H1 (cell line): ENCODE measurements at regions not wholly inside any gene's neighbourhood (a gene's known extent, or its start where the extent isn't known, plus 50 kb on each side); places are given as distances from the start of the nearest gene placed in this dataset.

ENCODE experiments used
- CEBPB ChIP-seq: IDR thresholded peaks from 2 replicates; pipeline ENCODE4 v1.6.1; 2012; ENCODE audit warnings: low read depth, low read length
- CHD2 ChIP-seq: IDR thresholded peaks from 2 replicates; pipeline ENCODE4 v1.6.1; 2012; ENCODE audit warnings: low read length, improper control_type of control experiment
- CTCF ChIP-seq, 3 experiments: IDR thresholded peaks; 1 replicate in 2 of 3; 2 replicates in 1 of 3; pipeline versions ENCODE4 v1.5.1 to v1.6.1; 2011; ENCODE audit warnings: low read length in 3 of 3, mild to moderate bottlenecking in 3 of 3, inconsistent platforms in 2 of 3, low read depth in 1 of 3, moderate library complexity in 1 of 3; ENCODE audit not compliant: insufficient read depth in 1 of 3; ENCODE audit errors: control extremely low read depth in 1 of 3
- EZH2 ChIP-seq: fragments of 200-600 bp; sonication (generic); IDR thresholded peaks from 2 replicates; pipeline ENCODE4 v1.7.1; 2012; ENCODE audit warnings: low read depth, mild to moderate bottlenecking, moderate library complexity, low read length, inconsistent platforms; ENCODE audit not compliant: severe bottlenecking
- GABPA ChIP-seq: IDR thresholded peaks from 2 replicates; pipeline ENCODE4 v1.6.1; 2011; ENCODE audit warnings: mild to moderate bottlenecking, low read length, moderate library complexity, borderline replicate concordance; ENCODE audit not compliant: insufficient read depth
- MAX ChIP-seq: IDR thresholded peaks from 2 replicates; pipeline ENCODE4 v1.6.1; 2012; ENCODE audit warnings: inconsistent platforms
- POLR2AphosphoS5 ChIP-seq: IDR thresholded peaks from 2 replicates; pipeline ENCODE4 v1.6.1; 2011; ENCODE audit warnings: low read depth, low read length
- RAD21 ChIP-seq, 2 experiments: IDR thresholded peaks in 1 of 2; conservative IDR thresholded peaks in 1 of 2; 2 replicates each; pipeline ENCODE4 v1.6.1; 2011; ENCODE audit warnings: low read depth in 2 of 2, low read length in 2 of 2, improper control_type of control experiment in 1 of 2, inconsistent platforms in 1 of 2, mild to moderate bottlenecking in 1 of 2, moderate library complexity in 1 of 2
- SP1 ChIP-seq: IDR thresholded peaks from 2 replicates; pipeline ENCODE4 v1.6.1; 2011; ENCODE audit warnings: low read depth, low read length
- USF2 ChIP-seq: IDR thresholded peaks from 2 replicates; pipeline ENCODE4 v1.6.1; 2011; ENCODE audit warnings: low read length, improper control_type of control experiment
- YY1 ChIP-seq: IDR thresholded peaks from 2 replicates; pipeline ENCODE4 v1.6.1; 2011; ENCODE audit warnings: low read depth, mild to moderate bottlenecking, low read length

GRCh38 chr13:86813198-86813597 lies 858.0 kb upstream of the SLITRK5 start:
- no peak for TF ChIP-seq CTCF (IDR thresholded peaks at IDR 0.05; ENCODE audit: control extremely low read depth in 1 of 3, insufficient read depth in 1 of 3, low read depth in 1 of 3, low read length in 3 of 3)
- no peak for TF ChIP-seq POLR2AphosphoS5
- TF ChIP-seq USF2, result no peak
- TF ChIP-seq YY1, result no peak
- TF ChIP-seq EZH2, result no peak
- TF ChIP-seq SP1, result no peak
- no peak for TF ChIP-seq GABPA
- TF ChIP-seq RAD21 (IDR thresholded peaks at IDR 0.05 in 1 of 2, conservative IDR thresholded peaks at IDR 0.05 in 1 of 2; ENCODE audit: low read depth in 2 of 2, low read length in 2 of 2), result no peak
- no peak for TF ChIP-seq CHD2
- no peak for TF ChIP-seq MAX
- TF ChIP-seq CEBPB, result no peak
